A673 (cell line): ENCODE measurements at regions not wholly inside any gene's neighbourhood (a gene's known extent, or its start where the extent isn't known, plus 50 kb on each side); places are given as distances from the start of the nearest gene placed in this dataset.
"Not testable (repeated sequence)": the region's sequence is repeated elsewhere in the genome, so short reads cannot be mapped to it uniquely, and the experiment has no call there.

Source experiments
- BruUV-seq: library from RNA; stranded (reverse); fragments of 400-500 nt; replicated peaks from 2 replicates; lab custom pipeline; 2021; lab: Mats Ljungman, UMichigan
- CTCF ChIA-PET: fragments of 300-600 bp; sonication (Branson Sonifier 250); formaldehyde crosslinking; loops from one replicate; lab custom pipeline; 2022; ENCODE audit warnings: antibody characterized with exemption; lab: Charles Lee
- POLR2A ChIA-PET: fragments of 300-600 bp; sonication (Branson Sonifier 250); formaldehyde crosslinking; loops from one replicate; lab custom pipeline; 2022; ENCODE audit warnings: antibody characterized with exemption; ENCODE audit not compliant: low non-redundant PET; lab: Charles Lee
- DNase-seq: peaks from one replicate; pipeline ENCODE4 v3.0.0-alpha.2; 2015; ENCODE audit warnings: low spot score
- H3K27ac ChIP-seq: fragments of 200-600 bp; sonication (generic); 2 replicates; pipeline ENCODE4 v1.5.1; 2016; ENCODE audit warnings: mixed run types, low read depth, mild to moderate bottlenecking, mixed read lengths, antibody characterized with exemption, low read length; ENCODE audit not compliant: poor library complexity, severe bottlenecking
- H3K27me3 ChIP-seq: fragments of 200-600 bp; sonication (generic); replicated peaks from 2 replicates; pipeline ENCODE4 v1.6.1; 2017; ENCODE audit warnings: mixed run types, low read depth, mild to moderate bottlenecking, mixed read lengths, antibody characterized with exemption, low read length; ENCODE audit not compliant: insufficient read depth, poor library complexity
- H3K36me3 ChIP-seq: fragments of 200-600 bp; sonication (generic); 2 replicates; pipeline ENCODE4 v1.6.1; 2016; ENCODE audit warnings: mixed run types, mild to moderate bottlenecking, mixed read lengths, antibody characterized with exemption, low read length; ENCODE audit not compliant: insufficient read depth, poor library complexity, severe bottlenecking
- H3K4me1 ChIP-seq: fragments of 200-600 bp; sonication (generic); 2 replicates; pipeline ENCODE4 v1.6.1; 2017; ENCODE audit warnings: mixed run types, mild to moderate bottlenecking, mixed read lengths, antibody characterized with exemption, low read length; ENCODE audit not compliant: insufficient read depth, poor library complexity, severe bottlenecking
- H3K4me3 ChIP-seq: fragments of 200-600 bp; sonication (generic); 2 replicates; pipeline ENCODE4 v1.5.1; 2016; ENCODE audit warnings: low read depth, mixed run types, mild to moderate bottlenecking, mixed read lengths, low read length; ENCODE audit not compliant: poor library complexity, severe bottlenecking
- H3K9me3 ChIP-seq: fragments of 200-600 bp; sonication (generic); 2 replicates; pipeline ENCODE4 v1.6.1; 2016; ENCODE audit warnings: mixed run types, low read depth, mild to moderate bottlenecking, mixed read lengths, antibody characterized with exemption, low read length; ENCODE audit not compliant: poor library complexity, severe bottlenecking
- EZH2 ChIP-seq: fragments of 200-600 bp; sonication (generic); IDR thresholded peaks from 2 replicates; pipeline ENCODE4 v1.6.1; 2017; ENCODE audit warnings: borderline replicate concordance, low read depth, mild to moderate bottlenecking, mixed read lengths, antibody characterized with exemption, low read length; ENCODE audit not compliant: poor library complexity, severe bottlenecking
- intact Hi-C: fragments of 100-400 bp; cut with micrococcal nuclease; formaldehyde crosslinking; loops from one replicate; pipeline ENCODE4 v1.10.0; 2022; ENCODE audit not compliant: unreplicated experiment
- TF ChIP-seq, protein P1 (sequence below): fragments of 300-800, 200-600 bp; sonication (generic); conservative IDR thresholded peaks from 2 replicates; pipeline ENCODE4 v1.5.1; 2017; ENCODE audit warnings: low read depth, mild to moderate bottlenecking, antibody characterized with exemption, low read length, moderate library complexity, mixed read lengths

DNA sequence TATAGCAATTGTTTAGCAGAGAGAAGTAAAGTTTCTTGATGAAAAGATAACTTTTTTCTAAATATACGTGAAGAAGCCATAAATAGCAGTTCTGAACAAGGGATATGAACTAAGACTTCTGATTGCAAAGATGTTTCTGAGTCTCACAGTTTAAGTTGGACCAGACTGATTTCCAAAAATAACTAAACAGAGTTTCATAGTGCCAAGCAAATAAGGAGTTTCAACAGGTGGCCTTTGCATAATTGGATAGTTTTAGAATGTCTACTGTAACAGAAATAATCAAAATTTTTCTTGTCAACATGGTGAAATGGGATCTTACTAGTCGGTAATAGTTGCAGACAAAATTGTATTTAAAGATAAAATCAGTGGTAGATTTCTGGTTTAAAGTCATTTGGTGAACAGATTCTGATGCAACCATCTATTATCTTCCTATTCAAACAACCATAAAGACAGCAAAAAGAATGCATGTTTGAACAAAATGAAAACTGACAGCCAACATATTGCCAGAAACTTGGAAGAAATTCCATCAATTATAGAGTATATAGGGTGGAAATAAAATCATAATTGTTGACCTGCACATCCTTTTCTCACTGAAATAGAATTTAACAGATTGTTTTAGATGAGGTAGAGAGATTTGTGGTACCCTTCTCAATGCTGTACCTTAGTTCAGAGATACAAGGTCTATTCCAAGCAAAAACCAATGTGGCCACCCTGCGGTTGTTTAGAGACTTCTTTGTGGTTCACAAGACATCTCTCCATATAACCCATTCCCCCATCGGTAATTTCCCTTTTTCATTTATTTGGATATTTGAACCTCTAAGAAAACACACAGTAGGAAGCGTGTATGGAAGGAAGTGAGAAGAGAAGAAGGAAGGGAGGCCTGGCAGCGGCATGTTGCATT is 275.3 kb downstream of the COG6 start:
- DNase-seq, result no peak
- intact Hi-C loops, result loop anchor here (10.0 kb wide), 1 partner anchor 116 kb away; no protein-coding TSS in a partner anchor
- Histone ChIP-seq H3K4me1 (peaks cover 29% of the 10 kb centered on the region), H3K4me3 (no peak overlapping the region), H3K27me3 (no peaks in the 10 kb centered on the region), H3K27ac (no peak overlapping the region), H3K36me3 (no peaks in the 10 kb centered on the region), H3K9me3 (no peaks in the 10 kb centered on the region)
- no peak for TF ChIP-seq EZH2
- TF ChIP-seq, protein P1, sequence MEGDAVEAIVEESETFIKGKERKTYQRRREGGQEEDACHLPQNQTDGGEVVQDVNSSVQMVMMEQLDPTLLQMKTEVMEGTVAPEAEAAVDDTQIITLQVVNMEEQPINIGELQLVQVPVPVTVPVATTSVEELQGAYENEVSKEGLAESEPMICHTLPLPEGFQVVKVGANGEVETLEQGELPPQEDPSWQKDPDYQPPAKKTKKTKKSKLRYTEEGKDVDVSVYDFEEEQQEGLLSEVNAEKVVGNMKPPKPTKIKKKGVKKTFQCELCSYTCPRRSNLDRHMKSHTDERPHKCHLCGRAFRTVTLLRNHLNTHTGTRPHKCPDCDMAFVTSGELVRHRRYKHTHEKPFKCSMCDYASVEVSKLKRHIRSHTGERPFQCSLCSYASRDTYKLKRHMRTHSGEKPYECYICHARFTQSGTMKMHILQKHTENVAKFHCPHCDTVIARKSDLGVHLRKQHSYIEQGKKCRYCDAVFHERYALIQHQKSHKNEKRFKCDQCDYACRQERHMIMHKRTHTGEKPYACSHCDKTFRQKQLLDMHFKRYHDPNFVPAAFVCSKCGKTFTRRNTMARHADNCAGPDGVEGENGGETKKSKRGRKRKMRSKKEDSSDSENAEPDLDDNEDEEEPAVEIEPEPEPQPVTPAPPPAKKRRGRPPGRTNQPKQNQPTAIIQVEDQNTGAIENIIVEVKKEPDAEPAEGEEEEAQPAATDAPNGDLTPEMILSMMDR, result peak; percentile 28; the same call in 1 of the 2 replicates
- ChIA-PET POLR2A (no interaction called here), CTCF (no interaction called here)
- BruUV-seq, result no TSS peak

DNA sequence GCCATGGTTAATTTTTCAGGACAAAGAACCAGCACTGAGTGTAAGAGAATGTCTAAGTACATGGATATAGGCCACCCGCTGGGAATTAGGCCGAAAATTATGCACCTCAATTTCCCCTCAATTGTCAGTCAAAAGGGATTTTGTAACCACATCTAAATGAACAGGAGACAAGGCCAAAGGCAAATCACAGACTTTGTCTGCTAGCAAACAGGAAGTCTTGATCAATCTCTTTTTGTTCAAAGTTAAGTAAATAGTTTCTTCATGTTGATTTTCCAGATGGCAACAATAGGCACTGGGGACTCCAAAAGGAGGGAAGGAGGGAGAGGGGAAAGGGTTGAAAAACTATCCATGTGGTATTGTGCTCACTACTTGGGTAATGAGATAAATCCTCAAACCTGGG is 276.0 kb downstream of the COG6 start:
- no TSS peak for BruUV-seq
- CTCF ChIA-PET, result no interaction called here
- Histone ChIP-seq H3K36me3 (no peaks in the 10 kb centered on the region), H3K9me3 (no peaks in the 10 kb centered on the region), H3K4me1 (peaks cover 29% of the 10 kb centered on the region), H3K27me3 (no peaks in the 10 kb centered on the region), H3K27ac (peak overlapping the region; percentile 29), H3K4me3 (no peak overlapping the region)
- TF ChIP-seq, protein P1, result 0 out of 2 replicates have a peak, but pooled peaks have one; percentile 1
- TF ChIP-seq EZH2, result no peak
- POLR2A ChIA-PET, result no interaction called here
- peak; percentile 91 for DNase-seq
- intact Hi-C loops, result loop anchor here (10.0 kb wide), 1 partner anchor 117 kb away; no protein-coding TSS in a partner anchor

DNA sequence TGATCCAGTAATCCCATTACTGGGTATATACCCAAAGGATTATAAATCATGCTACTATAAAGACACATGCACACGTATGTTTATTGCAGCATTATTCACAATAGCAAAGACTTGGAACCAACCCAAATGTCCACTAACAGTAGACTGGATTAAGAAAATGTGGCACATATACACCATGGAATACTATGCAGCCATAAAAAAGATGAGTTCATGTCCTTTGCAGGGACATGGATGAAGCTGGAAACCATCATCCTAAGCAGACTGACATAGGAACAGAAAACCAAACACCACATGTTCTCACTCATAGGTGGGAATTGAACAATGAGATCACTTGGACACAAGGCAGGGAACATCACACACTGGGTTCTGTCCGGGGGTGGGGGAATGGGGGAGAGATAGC is 277.1 kb downstream of the COG6 start:
- intact Hi-C loops, result loop anchor here (10.0 kb wide), 1 partner anchor 118 kb away; no protein-coding TSS in a partner anchor
- H3K4me1 ChIP-seq, result peaks cover 29% of the 10 kb centered on the region
- H3K36me3 ChIP-seq, POLR2A ChIA-PET, H3K27me3 ChIP-seq, H3K4me3 ChIP-seq, BruUV-seq, H3K9me3 ChIP-seq, H3K27ac ChIP-seq, CTCF ChIA-PET: not testable (repeated sequence)
- DNase-seq, result peak; percentile 14
